DND-41 (cell line): ENCODE measurements at regions not wholly inside any gene's neighbourhood (a gene's known extent, or its start where the extent isn't known, plus 50 kb on each side); places are given as distances from the start of the nearest gene placed in this dataset.

ENCODE experiments used
- EZH2 ChIP-seq: IDR thresholded peaks from 3 replicates; pipeline ENCODE4 v1.6.1; 2012; ENCODE audit warnings: borderline replicate concordance, low read depth, mild to moderate bottlenecking, moderate library complexity, low read length, inconsistent platforms; ENCODE audit not compliant: severe bottlenecking
- TF ChIP-seq, protein P1 (sequence below): IDR thresholded peaks from 2 replicates; pipeline ENCODE4 v1.5.1; 2012; ENCODE audit warnings: borderline replicate concordance, low read length, moderate library complexity, mild to moderate bottlenecking; ENCODE audit not compliant: poor library complexity, severe bottlenecking; ENCODE audit errors: extremely low read depth

DNA sequence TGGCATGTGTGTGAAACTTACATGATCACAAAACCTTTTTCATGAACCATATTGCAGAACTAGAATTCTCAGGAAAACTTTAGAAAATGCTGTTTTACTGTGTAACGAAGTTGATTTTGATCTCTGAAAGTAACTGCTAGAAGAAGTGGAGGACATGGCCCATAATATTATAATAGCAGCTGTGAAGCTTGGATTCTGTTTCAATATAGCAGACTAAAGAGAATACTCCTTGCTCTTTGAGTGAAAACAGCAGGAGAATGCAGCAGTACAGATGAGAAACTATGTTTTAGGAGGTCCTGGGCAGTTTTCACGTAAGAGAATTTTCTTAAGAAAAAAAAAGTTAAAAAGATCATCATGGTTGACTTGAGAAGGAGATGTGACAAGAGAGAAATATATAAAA lies 76.7 kb upstream of the POU2AF2 start:
- TF ChIP-seq, protein P1, sequence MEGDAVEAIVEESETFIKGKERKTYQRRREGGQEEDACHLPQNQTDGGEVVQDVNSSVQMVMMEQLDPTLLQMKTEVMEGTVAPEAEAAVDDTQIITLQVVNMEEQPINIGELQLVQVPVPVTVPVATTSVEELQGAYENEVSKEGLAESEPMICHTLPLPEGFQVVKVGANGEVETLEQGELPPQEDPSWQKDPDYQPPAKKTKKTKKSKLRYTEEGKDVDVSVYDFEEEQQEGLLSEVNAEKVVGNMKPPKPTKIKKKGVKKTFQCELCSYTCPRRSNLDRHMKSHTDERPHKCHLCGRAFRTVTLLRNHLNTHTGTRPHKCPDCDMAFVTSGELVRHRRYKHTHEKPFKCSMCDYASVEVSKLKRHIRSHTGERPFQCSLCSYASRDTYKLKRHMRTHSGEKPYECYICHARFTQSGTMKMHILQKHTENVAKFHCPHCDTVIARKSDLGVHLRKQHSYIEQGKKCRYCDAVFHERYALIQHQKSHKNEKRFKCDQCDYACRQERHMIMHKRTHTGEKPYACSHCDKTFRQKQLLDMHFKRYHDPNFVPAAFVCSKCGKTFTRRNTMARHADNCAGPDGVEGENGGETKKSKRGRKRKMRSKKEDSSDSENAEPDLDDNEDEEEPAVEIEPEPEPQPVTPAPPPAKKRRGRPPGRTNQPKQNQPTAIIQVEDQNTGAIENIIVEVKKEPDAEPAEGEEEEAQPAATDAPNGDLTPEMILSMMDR: no peak
- no peak for TF ChIP-seq EZH2
